Stomach (tissue), 4 donors: ENCODE measurements at regions not wholly inside any gene's neighbourhood (a gene's known extent, or its start where the extent isn't known, plus 50 kb on each side); places are given as distances from the start of the nearest gene placed in this dataset.

ENCODE experiments used
- POLR2AphosphoS5 ChIP-seq, 3 donors: sonication (generic); formaldehyde crosslinking; IDR thresholded peaks; one replicate each; pipeline ENCODE4 v1.6.1; 2016; ENCODE audit warnings: antibody characterized with exemption in 3 of 3
- TF ChIP-seq, protein P1 (sequence below), 7 experiments: fragments of 450-650 bp in 4 of 7; fragments of 200-600 bp in 3 of 7; sonication (generic) in 3 of 7; IDR thresholded peaks; one replicate each; pipeline ENCODE4 v1.5.1; 2016 to 2019; ENCODE audit warnings: antibody characterized with exemption in 7 of 7, control low read depth in 2 of 7, mild to moderate bottlenecking in 1 of 7

GRCh38 chr9:105865285-105865684 is 170.9 kb downstream of the TMEM38B start:
- TF ChIP-seq, protein P1, sequence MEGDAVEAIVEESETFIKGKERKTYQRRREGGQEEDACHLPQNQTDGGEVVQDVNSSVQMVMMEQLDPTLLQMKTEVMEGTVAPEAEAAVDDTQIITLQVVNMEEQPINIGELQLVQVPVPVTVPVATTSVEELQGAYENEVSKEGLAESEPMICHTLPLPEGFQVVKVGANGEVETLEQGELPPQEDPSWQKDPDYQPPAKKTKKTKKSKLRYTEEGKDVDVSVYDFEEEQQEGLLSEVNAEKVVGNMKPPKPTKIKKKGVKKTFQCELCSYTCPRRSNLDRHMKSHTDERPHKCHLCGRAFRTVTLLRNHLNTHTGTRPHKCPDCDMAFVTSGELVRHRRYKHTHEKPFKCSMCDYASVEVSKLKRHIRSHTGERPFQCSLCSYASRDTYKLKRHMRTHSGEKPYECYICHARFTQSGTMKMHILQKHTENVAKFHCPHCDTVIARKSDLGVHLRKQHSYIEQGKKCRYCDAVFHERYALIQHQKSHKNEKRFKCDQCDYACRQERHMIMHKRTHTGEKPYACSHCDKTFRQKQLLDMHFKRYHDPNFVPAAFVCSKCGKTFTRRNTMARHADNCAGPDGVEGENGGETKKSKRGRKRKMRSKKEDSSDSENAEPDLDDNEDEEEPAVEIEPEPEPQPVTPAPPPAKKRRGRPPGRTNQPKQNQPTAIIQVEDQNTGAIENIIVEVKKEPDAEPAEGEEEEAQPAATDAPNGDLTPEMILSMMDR (IDR thresholded peaks at IDR 0.05) = no peak
- no peak for TF ChIP-seq POLR2AphosphoS5 (IDR thresholded peaks at IDR 0.05)
